HL-60 (cell line): ENCODE measurements at regions not wholly inside any gene's neighbourhood (a gene's known extent, or its start where the extent isn't known, plus 50 kb on each side); places are given as distances from the start of the nearest gene placed in this dataset.

Source experiments
- GABPA ChIP-seq: IDR thresholded peaks from 2 replicates; pipeline ENCODE4 v1.6.1; 2012; ENCODE audit warnings: low read depth
- TF ChIP-seq, protein P1 (sequence below): IDR thresholded peaks from one replicate; pipeline ENCODE4 v1.5.1; 2011; ENCODE audit warnings: low read length, control low read depth, inconsistent platforms; ENCODE audit not compliant: insufficient read depth

- TF ChIP-seq, protein P1, sequence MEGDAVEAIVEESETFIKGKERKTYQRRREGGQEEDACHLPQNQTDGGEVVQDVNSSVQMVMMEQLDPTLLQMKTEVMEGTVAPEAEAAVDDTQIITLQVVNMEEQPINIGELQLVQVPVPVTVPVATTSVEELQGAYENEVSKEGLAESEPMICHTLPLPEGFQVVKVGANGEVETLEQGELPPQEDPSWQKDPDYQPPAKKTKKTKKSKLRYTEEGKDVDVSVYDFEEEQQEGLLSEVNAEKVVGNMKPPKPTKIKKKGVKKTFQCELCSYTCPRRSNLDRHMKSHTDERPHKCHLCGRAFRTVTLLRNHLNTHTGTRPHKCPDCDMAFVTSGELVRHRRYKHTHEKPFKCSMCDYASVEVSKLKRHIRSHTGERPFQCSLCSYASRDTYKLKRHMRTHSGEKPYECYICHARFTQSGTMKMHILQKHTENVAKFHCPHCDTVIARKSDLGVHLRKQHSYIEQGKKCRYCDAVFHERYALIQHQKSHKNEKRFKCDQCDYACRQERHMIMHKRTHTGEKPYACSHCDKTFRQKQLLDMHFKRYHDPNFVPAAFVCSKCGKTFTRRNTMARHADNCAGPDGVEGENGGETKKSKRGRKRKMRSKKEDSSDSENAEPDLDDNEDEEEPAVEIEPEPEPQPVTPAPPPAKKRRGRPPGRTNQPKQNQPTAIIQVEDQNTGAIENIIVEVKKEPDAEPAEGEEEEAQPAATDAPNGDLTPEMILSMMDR = no peak
- no peak for TF ChIP-seq GABPA
Measured at GRCh38 chr2:217563565-217563964, 439.2 kb downstream of the TNS1 start.
